NCI-H510A (cell line): ENCODE measurements at regions not wholly inside any gene's neighbourhood (a gene's known extent, or its start where the extent isn't known, plus 50 kb on each side); places are given as distances from the start of the nearest gene placed in this dataset.

Experiments
- DNase-seq: peaks from one replicate; lab custom pipeline; 2025; lab: John Stamatoyannopoulos, UW

DNA sequence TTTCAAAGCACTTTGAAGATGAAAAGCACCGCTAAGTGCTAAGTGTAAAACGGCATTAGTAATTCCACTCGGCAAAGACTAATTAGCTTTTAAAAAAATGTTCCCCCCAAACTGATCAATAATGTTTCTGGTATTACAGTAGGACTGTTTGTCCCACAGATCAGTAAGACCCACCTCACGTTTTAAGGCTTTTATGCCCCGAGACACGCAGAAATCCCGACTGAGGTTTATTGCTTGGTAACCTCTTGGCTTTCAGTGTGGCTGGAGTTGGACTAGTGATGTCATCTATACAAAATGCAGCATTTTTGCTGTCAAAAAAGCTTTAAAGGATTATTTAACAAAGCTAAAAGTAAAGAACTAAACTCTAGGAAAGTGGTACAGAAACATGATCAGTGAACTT lies 414.6 kb upstream of the PSMD7 start:
- DNase-seq = no peak

GRCh38 chr16:73879621-73880020 lies 417.0 kb upstream of the PSMD7 start:
- no peak for DNase-seq

DNA sequence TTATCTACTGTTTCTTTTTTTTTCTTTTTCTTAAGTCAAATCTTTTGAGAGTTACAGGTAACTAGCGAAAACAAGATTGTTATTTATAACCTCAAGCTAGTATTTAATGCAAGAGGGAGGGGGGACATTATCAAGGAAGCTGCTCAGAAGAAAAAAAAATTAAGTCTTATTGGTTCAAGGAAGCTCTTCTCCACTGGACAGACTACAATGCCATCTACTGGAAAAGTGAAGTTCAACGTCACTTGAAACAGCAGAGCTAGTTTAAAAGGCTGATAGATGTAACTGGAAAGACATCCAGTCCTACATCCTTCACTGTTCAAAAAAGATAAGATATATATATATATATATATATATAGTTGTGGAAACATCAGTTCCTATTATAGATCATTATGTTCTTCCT lies 418.0 kb upstream of the PSMD7 start:
- peak; percentile 28 for DNase-seq

GRCh38 chr16:73877150-73877549 lies 419.5 kb upstream of the PSMD7 start:
- no peak for DNase-seq

- DNase-seq = no peak
Measured at GRCh38 chr16:73875996-73876690, 420.5 kb upstream of the PSMD7 start.

DNA sequence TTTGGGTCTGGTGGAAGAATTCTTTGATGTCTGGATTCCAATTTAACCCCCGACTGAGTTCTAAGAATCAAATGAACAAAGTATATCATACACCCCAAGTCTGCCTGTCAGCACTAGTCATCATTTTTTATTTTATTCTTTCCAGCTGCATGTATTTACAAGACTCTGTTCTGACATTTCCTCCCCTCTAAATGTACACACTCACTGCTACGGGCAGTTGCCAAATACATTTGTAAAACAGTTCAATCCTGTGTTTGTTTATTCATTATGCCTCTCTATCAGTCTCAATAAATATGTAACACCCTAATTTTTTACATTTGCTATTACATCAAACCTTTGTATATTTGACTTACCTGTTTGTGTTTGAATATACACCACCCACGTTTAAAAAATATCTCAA lies 422.3 kb upstream of the PSMD7 start:
- no peak for DNase-seq

DNA sequence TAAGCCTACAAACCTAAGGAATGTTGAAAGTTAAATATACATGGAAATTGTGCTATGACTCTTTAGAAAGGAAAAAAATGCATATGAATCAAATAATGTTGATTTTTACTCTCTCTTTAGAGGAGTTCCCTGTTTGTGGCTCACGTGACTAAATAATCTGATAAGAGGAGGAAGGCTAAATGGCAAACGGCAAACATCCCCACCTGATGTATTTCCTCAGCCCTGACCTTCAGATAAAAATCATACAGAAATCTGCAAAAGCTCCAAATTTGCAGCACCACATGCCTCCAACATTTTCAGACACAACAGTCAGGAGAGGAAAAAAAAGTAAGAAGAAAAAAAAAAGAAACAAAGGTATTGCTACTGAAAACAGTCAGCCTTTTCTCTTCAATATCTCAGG lies 423.0 kb upstream of the PSMD7 start:
- DNase-seq = no peak

DNA sequence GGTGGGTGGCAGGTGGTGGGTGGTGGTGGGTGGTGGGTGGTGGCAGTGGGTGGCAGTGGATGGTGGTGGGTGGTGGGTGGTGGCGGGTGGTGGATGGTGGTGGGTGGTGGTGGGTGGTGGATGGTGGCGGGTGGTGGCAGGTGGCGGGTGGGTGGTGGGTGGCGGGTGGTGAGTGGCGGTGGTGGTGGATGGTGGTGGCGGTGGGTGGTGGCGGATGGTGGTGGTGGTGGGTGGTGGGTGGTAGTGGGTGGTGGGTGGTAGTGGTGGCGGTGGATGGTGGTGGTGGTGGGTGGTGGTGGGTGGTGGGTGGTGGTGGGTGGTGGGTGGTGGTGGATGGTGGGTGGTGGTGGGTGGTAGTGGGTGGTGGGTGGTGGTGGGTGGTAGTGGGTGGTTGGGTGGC lies 423.8 kb upstream of the PSMD7 start:
- DNase-seq = no peak

GRCh38 chr16:73871088-73871733 lies 425.4 kb upstream of the PSMD7 start:
- no peak for DNase-seq

DNA sequence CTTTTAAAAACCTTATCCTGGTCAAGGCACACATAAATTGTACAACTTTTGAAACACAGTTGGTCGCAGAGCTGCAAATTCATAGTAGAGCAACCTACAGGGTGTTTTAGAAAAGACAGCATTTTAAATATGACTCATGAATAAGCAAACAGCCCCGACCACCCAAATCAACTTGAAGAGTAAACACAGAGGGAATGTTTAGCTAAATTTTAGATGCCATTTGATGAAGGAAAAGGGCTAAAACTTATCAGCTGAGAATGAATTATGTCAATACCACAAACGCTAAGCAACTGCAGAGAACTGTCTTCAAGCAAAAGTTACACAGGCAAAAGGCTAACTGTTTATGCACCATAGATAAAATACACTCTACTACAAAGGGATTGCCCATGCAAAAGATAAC lies 427.5 kb upstream of the PSMD7 start:
- DNase-seq = no peak

- no peak for DNase-seq
Measured at GRCh38 chr16:73864868-73865267, 431.7 kb upstream of the PSMD7 start.

DNA sequence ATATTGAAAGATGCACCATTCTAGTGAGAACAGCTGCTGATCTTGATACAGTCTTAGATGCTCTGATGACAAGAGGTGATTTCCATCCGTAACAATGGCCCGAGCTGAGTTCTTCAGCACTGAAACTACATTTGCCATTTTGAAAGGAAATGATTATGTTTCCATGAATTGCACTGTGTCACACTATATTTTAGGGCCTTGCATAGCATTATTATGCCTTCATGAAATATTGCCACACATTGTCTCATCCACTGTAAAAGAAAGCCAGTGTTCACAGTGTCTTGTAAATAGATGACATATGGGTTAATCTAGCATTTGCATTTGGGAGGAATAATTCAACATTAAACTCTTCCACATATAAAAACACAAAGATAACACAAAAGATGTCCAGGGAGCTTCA lies 438.3 kb upstream of the PSMD7 start:
- DNase-seq = no peak

DNA sequence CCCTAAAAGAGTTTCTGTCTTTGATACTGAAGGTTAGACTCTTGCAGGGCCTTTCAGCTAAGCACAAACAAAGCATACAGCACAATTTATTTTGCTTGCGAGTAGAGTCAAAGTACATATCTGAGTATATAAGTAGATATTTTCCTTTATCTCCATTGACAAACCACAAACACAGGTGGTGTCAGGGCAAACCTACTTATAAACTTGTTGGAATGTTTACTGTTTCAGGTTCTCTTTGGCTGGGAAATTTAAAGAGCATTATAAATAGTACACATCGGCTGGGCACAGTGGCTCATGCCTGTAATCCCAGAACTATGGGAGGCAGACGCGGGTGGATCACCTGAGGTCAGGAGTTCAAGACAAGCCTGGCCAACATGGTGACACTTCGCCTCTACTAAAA lies 442.6 kb upstream of the PSMD7 start:
- no peak for DNase-seq

DNA sequence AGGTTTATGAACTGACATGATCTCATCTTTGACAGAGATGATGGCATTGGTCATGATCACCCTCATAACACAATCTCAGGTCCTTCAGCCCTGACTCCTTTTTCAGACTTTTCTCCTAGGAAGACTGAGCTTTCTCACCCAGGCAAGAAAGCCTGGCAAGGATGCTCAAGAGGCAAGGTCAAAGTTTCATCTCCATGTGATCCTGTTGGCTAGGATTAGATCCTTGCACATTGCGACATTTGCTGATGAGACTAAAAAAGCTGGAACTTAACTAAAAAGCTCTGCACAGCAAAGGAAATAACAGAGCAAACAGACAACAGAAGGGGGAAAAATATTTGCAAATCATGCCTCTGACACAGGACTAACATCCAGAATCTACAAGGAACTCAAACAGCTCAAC lies 444.1 kb upstream of the PSMD7 start:
- no peak for DNase-seq

DNA sequence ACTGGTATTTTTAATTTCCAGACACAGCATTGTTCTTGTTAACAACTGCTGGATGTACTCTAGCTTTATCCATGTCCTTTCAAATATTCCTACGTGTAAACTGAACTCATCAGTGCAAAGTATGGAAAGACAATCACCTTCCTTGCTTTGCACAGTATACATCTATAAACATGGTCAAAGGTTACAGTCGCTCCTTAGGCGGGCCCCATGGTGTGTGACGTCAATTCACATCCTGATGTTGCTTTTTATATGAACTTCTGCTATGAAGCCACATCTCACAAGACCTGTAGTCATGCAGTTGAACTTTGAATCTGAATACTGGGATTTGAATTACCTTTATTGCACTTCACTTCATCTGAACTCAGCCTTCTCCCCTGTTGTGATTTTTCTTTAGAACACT lies 447.6 kb upstream of the PSMD7 start:
- DNase-seq = no peak

GRCh38 chr16:73847090-73847489 lies 449.5 kb upstream of the PSMD7 start:
- no peak for DNase-seq

DNA sequence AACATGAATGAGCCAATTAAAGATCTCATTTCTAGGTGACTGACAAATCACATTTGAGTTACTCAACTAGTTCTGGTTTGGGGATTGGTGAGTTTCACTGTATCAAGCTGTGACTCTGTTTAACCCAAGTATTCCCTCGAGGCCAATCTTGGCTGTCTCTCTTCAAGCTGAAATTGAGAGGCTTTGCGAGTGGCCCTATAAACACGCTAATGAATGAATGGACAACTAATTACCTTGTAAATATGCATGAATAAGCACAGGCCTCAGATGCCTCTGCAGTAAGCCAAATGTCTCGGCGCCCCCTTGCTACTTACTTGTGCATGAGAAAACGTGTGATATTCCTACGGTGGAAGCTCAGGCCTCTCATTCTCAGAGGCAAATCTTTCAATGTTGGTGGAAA lies 450.3 kb upstream of the PSMD7 start:
- no peak for DNase-seq

DNA sequence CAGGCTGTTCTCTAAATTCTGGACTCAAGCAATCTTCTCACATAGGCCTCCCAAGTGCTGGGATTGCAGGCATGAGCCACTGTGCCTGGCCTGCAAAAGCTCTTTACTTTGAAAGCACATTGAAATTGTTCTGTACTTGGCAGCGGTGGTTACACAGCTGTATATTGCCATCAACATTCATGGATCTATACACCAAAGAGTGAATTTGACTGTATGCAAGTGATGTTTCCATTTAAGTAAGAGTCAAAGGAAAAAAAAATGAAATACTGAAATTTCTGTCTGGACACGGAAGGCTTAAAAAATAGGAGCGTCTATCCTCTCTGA lies 450.6 kb upstream of the PSMD7 start:
- no peak for DNase-seq

DNA sequence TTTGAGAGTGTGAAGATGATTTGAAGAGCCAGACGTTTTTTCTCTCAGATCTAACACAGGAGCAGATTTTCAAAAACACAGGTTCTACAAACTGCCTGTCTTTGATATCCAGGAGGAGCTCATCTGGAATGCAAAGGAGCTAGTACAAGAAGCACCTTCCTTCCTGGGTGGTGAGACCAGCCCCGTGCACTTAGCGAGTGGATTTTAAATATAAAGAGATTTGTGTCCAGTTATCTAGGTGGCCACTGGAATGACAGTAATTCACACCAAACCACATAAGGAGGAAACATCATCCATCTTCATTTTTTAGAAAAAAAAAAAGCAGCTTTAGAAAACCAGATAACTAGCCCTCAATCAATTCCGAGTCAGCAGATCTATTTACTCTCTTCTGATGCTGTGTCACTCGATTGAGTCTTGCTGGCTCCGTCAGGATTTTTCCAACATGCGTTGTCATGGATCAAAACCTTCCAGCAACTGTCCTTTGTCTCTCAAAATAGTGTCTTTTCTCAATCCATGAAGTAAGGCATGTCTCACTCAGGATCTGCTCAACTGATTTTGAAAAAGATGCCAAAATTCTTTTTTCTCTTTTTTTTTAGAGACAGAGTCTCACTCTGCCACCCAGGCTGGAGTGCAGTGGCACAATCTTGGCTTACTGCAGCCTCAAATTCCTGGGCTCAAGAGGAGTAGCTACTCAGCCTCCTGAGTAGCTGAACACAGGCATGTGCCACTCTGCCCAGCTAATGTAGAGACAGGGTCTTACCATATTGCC lies 451.2 kb upstream of the PSMD7 start:
- no peak for DNase-seq

DNA sequence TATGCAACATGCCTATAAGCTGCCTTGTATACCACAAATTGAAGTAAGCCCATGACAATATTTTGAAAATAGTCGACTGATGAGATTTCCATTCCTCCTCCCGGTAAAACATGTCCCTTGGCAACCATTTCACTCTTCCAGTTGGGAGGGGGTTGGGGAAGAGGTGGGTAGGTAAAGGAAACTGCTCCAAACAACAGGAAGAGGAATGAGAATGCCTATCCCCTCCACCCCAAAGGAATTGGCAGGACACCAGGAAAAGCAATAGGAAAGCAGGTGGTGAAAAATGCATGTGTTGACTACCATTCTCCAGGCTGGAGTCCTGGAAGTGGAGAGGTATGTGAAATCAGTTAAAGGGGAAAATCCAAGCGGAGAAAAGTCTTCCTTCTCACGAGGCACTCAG lies 455.9 kb upstream of the PSMD7 start:
- DNase-seq = no peak

DNA sequence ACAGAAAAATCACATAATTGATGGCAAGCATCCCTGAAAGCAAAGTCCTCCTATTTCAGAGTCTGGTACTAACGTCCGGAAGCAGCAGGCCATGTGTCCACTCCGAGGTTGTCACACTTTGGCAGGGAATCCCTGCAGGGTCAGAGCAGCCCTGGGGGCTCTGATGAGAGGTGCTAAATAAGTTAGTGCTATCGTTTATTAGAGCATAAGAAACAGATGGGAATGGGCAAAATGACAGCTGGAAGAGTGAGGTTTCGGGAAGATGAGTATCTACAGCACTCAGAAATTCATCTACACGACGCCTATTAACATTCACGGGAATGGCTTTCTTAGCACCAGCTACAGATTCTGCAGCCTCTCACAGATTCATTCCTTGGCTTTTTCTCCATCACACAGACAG lies 465.4 kb upstream of the PSMD7 start:
- DNase-seq = no peak

- DNase-seq = no peak
Measured at GRCh38 chr16:73823205-73823849, 473.3 kb upstream of the PSMD7 start.
